ENCODE measurements at regions not wholly inside any gene's neighbourhood (a gene's known extent, or its start where the extent isn't known, plus 50 kb on each side); places are given as distances from the start of the nearest gene placed in this dataset.

- TF ChIP-seq CTCF (IDR thresholded peaks at IDR 0.05) (no peak), EZH2 (IDR thresholded peaks at IDR 0.05) (no peak), EZH2phosphoT487 (IDR thresholded peaks at IDR 0.05) (no peak)
Observed at GRCh38 chr3:99485286-99485685, 153.1 kb upstream of the COL8A1 start.

All from neural progenitor cell (in vitro differentiated cells).